ENCODE measurements at regions not wholly inside any gene's neighbourhood (a gene's known extent, or its start where the extent isn't known, plus 50 kb on each side); places are given as distances from the start of the nearest gene placed in this dataset.

DNA sequence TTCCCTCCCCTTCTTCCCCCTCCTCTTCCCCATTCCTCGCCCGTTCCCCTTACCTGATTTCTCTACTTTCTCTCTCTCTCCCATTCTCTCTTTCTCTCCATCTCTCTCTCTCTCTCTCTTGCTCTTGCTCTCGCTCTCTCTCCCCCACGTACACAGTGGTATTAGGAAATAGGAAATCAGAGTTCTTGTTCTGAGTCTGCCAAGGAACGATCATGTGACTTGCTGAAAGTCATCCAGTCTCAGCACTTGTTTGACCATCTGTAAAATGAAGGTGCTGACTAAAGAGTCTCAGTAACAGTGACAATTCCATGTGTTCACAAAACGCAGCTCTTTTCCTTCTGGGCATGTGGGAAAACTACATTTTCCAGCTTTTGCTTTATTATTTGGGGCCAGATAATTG lies 445.0 kb upstream of the TGFBR2 start:
- no peak overlapping the region for H3K56ac ChIP-seq (replicated peaks; ENCODE audit: insufficient read length, low read depth, low read length)
- POLR2A ChIA-PET (ENCODE audit: partially characterized antibody) = no interaction called here
- no peak overlapping the region for H3K23ac ChIP-seq (ENCODE audit: insufficient read length)
- no peak for FAIRE-seq
- no peak overlapping the region for H2BK15ac ChIP-seq (ENCODE audit: low read length)
- H3K79me1 ChIP-seq (ENCODE audit: low read depth, low read length) = no peaks in the 10 kb centered on the region
- no peak overlapping the region for H3K4ac ChIP-seq (replicated peaks; ENCODE audit: insufficient read length, low read depth, low read length)
- H3K18ac ChIP-seq (ENCODE audit: extremely low read depth, low read length) = no peak overlapping the region
- H3K9ac ChIP-seq (replicated peaks in 1 of 4; ENCODE audit: extremely low read depth in 1 of 4, low read depth in 3 of 4, low read length in 3 of 4) = no peak overlapping the region
- H2BK5ac ChIP-seq (ENCODE audit: low read depth, low read length) = no peak overlapping the region
- no peaks in the 10 kb centered on the region for H4K20me1 ChIP-seq (replicated peaks in 1 of 2; ENCODE audit: control insufficient read depth in 1 of 2, insufficient read depth in 2 of 2, low read length in 2 of 2)
- H4K8ac ChIP-seq (ENCODE audit: extremely low read depth, insufficient read depth, low read length) = no peak overlapping the region
- H3K9me3 ChIP-seq (ENCODE audit: insufficient read depth in 2 of 2, low read depth in 1 of 2, low read length in 1 of 2) = no peaks in the 10 kb centered on the region
- CTCF ChIA-PET (ENCODE audit: partially characterized antibody) = interaction anchor here (2.5 kb wide), 1 partner anchor 37 kb away, joined by 9 read pairs; no protein-coding TSS in a partner anchor
- H3K4me2 ChIP-seq (ENCODE audit: insufficient read depth in 1 of 2, low read depth in 2 of 2, low read length in 2 of 2) = no peak overlapping the region
- H3K4me1 ChIP-seq (replicated peaks in 1 of 4; ENCODE audit: control insufficient read depth in 3 of 4, insufficient read depth in 4 of 4, low read length in 3 of 4) = no peaks in the 10 kb centered on the region
- no peak overlapping the region for H2BK12ac ChIP-seq (ENCODE audit: low read depth, low read length)
- H3K27ac ChIP-seq (ENCODE audit: low read depth, low read length) = no peak overlapping the region
- H3K27me3 ChIP-seq (replicated peaks in 1 of 4; ENCODE audit: control insufficient read depth in 3 of 4, extremely low read depth in 1 of 4, insufficient read depth in 3 of 4, low read length in 3 of 4) = no peaks in the 10 kb centered on the region
- no peak overlapping the region for H2BK20ac ChIP-seq (ENCODE audit: low read length)
- no peak overlapping the region for H2BK120ac ChIP-seq (replicated peaks; ENCODE audit: low read depth, low read length)
- H2AFZ ChIP-seq (ENCODE audit: low read length) = no peak overlapping the region
- H4K91ac ChIP-seq (replicated peaks; ENCODE audit: insufficient read length, low read length) = no peak overlapping the region
- DNase-seq (ENCODE audit: low read depth in 1 of 2, low spot score in 2 of 2) = no peak
- H3K79me2 ChIP-seq (ENCODE audit: control insufficient read depth in 1 of 2, insufficient read depth in 2 of 2, low read length in 2 of 2) = no peaks in the 10 kb centered on the region
- 94 to 100% methylated on average over 2 to 6 of the region's 6 CpGs for WGBS, 2 experiments (ENCODE audit: extremely low coverage in 1 of 2, insufficient coverage in 1 of 2, insufficient read length in 1 of 2, insufficient replicate concordance in 2 of 2, low coverage in 1 of 2, low lambda C conversion rate in 2 of 2, missing lambda C conversion rate in 1 of 2)
- H3K4me3 ChIP-seq (ENCODE audit: extremely low read depth in 1 of 4, insufficient read depth in 2 of 4, low read depth in 3 of 4, low read length in 4 of 4) = no peak overlapping the region
- no peaks in the 10 kb centered on the region for H3K23me2 ChIP-seq (ENCODE audit: low read depth, low read length)
- no peaks in the 10 kb centered on the region for H3K36me3 ChIP-seq (ENCODE audit: control insufficient read depth in 2 of 4, insufficient read depth in 4 of 4, low read length in 3 of 4)
- no peak overlapping the region for H3K14ac ChIP-seq (ENCODE audit: insufficient read length)
- no peak overlapping the region for H4K5ac ChIP-seq (ENCODE audit: insufficient read length, low read depth, low read length)
- no peak overlapping the region for H2AK5ac ChIP-seq (ENCODE audit: low read depth, low read length)
- no peak for TF ChIP-seq RXRA (IDR thresholded peaks at IDR 0.05; ENCODE audit: insufficient read depth, low read depth, low read length)
- no peak for TF ChIP-seq SIN3A (conservative IDR thresholded peaks at IDR 0.05 in 1 of 2, IDR thresholded peaks at IDR 0.05 in 1 of 2; ENCODE audit: low read depth in 1 of 2, low read length in 2 of 2)
- TF ChIP-seq RFX5 (IDR thresholded peaks at IDR 0.05; ENCODE audit: borderline replicate concordance, low read depth, low read length) = no peak
- no peak for TF ChIP-seq SIX5 (IDR thresholded peaks at IDR 0.05; ENCODE audit: low read depth, low read length)
- TF ChIP-seq CHD1 (IDR thresholded peaks at IDR 0.05; ENCODE audit: low read depth, low read length) = no peak
- no peak for TF ChIP-seq SP4 (IDR thresholded peaks at IDR 0.05; ENCODE audit: low read length)
- TF ChIP-seq SUZ12 (IDR thresholded peaks at IDR 0.05; ENCODE audit: low read length) = no peak
- TF ChIP-seq CHD2 (IDR thresholded peaks at IDR 0.05; ENCODE audit: low read length) = no peak
